Right renal pelvis (tissue), 4 donors: ENCODE measurements at regions not wholly inside any gene's neighbourhood (a gene's known extent, or its start where the extent isn't known, plus 50 kb on each side); places are given as distances from the start of the nearest gene placed in this dataset.
"Not testable (repeated sequence)": the region's sequence is repeated elsewhere in the genome, so short reads cannot be mapped to it uniquely, and the experiment has no call there.

Source experiments
- DNase-seq, 4 donors: peaks; one replicate each; pipeline ENCODE4 v3.0.0-alpha.2; 2013; ENCODE audit warnings: low read depth in 4 of 4, low spot score in 3 of 4, missing footprints in 1 of 4

- DNase-seq = not testable (repeated sequence)
Measured at GRCh38 chr14:104420523-104420922, 159.0 kb upstream of the C14orf180 start.

- no peak for DNase-seq
Measured at GRCh38 chr14:104420990-104421389, 158.6 kb upstream of the C14orf180 start.

DNA sequence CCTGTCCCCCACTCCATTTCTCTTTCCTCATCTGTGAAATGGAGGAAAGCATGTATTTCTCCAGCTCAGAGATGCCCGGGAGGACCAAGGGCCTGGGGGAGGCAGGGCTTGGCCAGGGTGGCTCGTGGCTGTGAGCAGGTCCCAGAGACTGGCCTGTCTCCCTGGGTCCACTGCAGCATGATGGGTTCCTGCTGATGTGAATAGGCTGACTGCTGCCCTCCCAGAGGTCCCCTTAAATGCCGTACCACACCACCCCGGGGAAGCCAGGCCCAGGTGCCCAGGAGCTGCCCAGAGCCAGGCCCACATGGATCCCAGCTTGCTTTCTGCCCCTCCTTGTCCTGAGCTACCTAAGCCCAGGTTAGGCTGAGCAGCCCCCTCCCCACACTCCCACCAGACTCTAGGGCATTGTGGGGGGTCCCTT, 158.2 kb upstream of the C14orf180 start:
- DNase-seq = no peak

DNA sequence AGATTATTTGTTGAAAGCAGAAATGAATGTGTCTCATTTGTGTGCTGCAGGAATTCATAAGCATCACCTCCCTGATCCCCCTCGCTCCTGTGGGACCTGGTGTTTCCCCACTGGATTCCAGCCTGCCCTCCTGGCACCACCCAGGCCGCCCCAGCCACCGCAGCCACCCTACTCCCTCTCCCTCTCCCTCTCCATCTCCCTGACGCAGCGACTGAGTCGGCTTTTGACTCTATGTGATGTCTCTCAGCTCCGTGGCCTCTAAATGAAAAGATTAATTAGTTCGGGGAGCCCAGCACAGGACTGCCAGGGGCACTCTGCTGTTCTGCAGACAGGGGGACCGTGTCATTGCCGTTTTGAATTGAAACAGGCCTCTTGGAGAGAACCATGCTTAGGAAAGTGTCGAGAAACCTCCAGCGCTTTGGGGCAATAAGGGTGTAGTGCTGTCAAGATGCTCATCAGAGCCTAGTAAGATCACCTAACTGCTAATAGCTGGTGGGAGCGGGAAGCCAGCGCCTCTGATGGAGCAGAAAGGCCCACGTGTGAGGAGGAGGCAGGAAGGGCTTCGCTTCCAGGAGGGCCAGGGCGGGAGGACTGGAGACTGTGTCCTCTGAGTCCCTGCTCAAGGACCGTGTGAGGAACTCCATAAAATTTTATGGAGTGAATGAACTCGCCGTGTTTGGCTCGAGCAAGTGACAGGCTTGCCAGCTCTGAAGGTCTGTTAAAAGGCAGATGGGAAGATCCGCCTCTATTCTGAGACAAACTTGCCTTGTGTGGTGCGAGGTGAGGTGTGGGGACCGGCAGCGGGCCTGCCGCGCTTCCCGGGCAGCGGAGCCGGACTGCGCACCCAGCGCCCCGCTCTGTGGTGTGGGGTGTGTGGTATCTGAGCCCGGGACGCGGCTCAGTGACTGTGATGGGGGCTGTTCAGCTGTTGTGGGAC, 157.4 kb upstream of the C14orf180 start:
- peak in 2 of 4 donors; percentile 30 to 36 for DNase-seq

GRCh38 chr14:104422837-104423681, 156.5 kb upstream of the C14orf180 start:
- DNase-seq = no peak

GRCh38 chr14:104423701-104424405, 155.7 kb upstream of the C14orf180 start:
- no peak for DNase-seq

GRCh38 chr14:104424406-104425072, 155.0 kb upstream of the C14orf180 start:
- DNase-seq = peak in 2 of 4 donors; percentile 38 to 51

GRCh38 chr14:104425171-104425681, 154.3 kb upstream of the C14orf180 start:
- DNase-seq = no peak

- DNase-seq = no peak
Measured at GRCh38 chr14:104425763-104426646, 153.6 kb upstream of the C14orf180 start.

DNA sequence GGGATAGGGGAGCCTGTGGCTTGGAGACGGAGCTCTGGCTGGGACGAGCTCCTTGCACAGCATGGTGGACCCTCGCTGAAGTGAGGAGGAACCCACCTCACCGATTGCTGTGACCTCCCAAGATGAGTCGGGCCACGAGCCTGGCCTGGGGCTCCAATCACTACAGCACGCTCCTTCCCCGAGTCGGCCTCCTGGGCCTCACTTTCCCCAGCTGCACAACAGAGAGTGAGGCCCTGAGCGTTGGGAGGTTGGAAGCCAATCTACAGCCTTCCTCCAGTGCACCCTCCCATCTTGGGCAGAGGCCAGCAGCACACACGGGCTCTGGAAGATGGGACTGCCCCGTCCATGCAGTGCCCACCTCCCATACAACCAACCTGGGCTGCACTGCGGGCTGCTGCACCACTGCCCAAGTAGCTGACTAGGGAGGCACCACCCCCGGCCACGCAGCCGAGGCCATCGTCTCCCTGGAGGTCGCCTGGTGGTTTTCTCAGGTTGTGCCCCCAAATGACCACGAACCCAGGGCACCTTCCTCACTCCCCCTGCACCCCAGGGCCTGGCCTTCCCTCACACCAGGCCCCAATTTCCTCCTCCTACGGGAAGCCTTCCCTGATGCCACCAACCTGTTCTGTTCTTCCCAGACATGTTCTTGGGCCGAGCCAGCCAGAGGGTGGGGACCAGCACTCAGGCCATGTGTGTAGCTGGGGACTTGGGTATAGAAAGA, 152.3 kb upstream of the C14orf180 start:
- DNase-seq = no peak

DNA sequence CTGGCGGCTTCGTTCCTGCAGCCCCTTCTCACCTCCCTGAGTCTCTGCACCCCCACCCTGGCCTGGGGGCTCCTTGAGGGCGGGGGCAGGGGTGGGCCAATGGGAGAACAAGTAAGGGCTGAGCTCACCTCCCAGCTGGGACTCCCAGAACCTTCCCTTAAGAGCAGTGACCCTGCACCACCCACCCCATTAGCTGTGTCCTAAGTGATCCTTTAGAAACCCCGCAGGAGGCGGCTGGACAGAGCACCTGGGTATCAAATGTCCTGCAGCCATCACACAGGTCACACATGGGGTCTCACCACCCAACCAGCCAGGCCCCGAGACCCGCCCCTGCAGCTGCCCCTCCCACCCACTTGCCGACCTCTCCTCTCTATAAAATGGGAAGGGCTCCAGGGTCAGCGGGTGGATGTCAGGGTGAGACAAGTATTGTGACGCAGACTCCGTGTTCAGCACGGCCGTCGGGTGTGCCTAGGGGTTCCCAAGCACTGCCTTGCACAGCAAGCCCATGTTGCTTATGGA, 151.2 kb upstream of the C14orf180 start:
- no peak for DNase-seq

DNA sequence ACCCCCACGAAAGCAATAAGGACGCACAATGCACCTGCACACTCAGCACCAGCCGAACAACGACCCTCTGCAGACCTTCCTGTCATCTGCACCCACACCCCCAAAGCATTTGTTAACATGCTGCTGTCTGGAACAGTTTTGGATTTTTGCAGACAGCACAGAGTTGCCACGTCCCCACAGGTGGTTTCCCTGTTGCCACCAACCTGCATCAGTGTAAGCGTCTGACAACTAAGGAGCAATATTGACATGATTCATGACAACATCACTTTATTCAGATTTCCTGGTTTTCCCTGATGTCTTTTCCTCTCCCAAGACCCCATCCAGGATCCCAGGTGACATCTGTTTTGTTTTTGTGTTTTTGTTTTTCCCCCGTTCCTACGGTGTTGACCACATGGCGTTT, 150.7 kb upstream of the C14orf180 start:
- DNase-seq = no peak

GRCh38 chr14:104429291-104429861, 150.2 kb upstream of the C14orf180 start:
- DNase-seq = no peak

DNA sequence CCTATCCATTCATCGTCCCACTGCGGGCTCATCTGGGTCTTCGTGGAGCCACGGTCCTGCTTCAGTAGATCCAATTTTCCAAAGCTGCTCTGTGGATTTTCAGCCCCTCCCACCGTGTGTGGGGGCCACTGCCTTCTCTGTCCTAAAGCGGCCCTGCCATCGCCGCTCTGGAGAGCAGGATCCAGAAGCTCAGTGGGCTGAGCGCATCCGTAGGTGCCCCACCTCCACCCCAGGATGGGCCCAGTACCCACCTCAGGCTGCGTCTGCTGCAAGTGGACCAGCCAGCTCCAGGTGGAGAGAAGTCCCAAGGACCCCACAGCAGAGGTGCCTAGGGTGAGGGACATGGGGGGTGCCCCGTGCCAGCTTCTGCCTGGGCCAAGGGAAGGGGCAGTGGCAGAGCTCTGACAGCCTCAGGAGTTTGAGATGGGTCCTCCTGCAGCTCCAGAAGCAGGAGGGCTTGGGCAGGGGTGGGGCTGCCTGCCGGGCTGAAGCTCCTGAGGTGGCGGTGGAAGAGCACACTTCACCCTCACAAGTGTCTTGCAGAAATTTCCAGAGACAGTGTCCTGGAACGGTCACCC, 148.1 kb upstream of the C14orf180 start:
- no peak for DNase-seq

- no peak for DNase-seq
Measured at GRCh38 chr14:104431929-104432541, 147.5 kb upstream of the C14orf180 start.

GRCh38 chr14:104432611-104433231, 146.8 kb upstream of the C14orf180 start:
- no peak for DNase-seq
